A673 (cell line): ENCODE measurements at regions not wholly inside any gene's neighbourhood (a gene's known extent, or its start where the extent isn't known, plus 50 kb on each side); places are given as distances from the start of the nearest gene placed in this dataset.

Experiments
- BruUV-seq: library from RNA; stranded (reverse); fragments of 400-500 nt; replicated peaks from 2 replicates; lab custom pipeline; 2021; lab: Mats Ljungman, UMichigan
- CTCF ChIA-PET: fragments of 300-600 bp; sonication (Branson Sonifier 250); formaldehyde crosslinking; loops from one replicate; lab custom pipeline; 2022; ENCODE audit warnings: antibody characterized with exemption; lab: Charles Lee
- POLR2A ChIA-PET: fragments of 300-600 bp; sonication (Branson Sonifier 250); formaldehyde crosslinking; loops from one replicate; lab custom pipeline; 2022; ENCODE audit warnings: antibody characterized with exemption; ENCODE audit not compliant: low non-redundant PET; lab: Charles Lee
- DNase-seq: peaks from one replicate; pipeline ENCODE4 v3.0.0-alpha.2; 2015; ENCODE audit warnings: low spot score
- H3K27ac ChIP-seq: fragments of 200-600 bp; sonication (generic); 2 replicates; pipeline ENCODE4 v1.5.1; 2016; ENCODE audit warnings: mixed run types, low read depth, mild to moderate bottlenecking, mixed read lengths, antibody characterized with exemption, low read length; ENCODE audit not compliant: poor library complexity, severe bottlenecking
- H3K27me3 ChIP-seq: fragments of 200-600 bp; sonication (generic); replicated peaks from 2 replicates; pipeline ENCODE4 v1.6.1; 2017; ENCODE audit warnings: mixed run types, low read depth, mild to moderate bottlenecking, mixed read lengths, antibody characterized with exemption, low read length; ENCODE audit not compliant: insufficient read depth, poor library complexity
- H3K36me3 ChIP-seq: fragments of 200-600 bp; sonication (generic); 2 replicates; pipeline ENCODE4 v1.6.1; 2016; ENCODE audit warnings: mixed run types, mild to moderate bottlenecking, mixed read lengths, antibody characterized with exemption, low read length; ENCODE audit not compliant: insufficient read depth, poor library complexity, severe bottlenecking
- H3K4me1 ChIP-seq: fragments of 200-600 bp; sonication (generic); 2 replicates; pipeline ENCODE4 v1.6.1; 2017; ENCODE audit warnings: mixed run types, mild to moderate bottlenecking, mixed read lengths, antibody characterized with exemption, low read length; ENCODE audit not compliant: insufficient read depth, poor library complexity, severe bottlenecking
- H3K4me3 ChIP-seq: fragments of 200-600 bp; sonication (generic); 2 replicates; pipeline ENCODE4 v1.5.1; 2016; ENCODE audit warnings: low read depth, mixed run types, mild to moderate bottlenecking, mixed read lengths, low read length; ENCODE audit not compliant: poor library complexity, severe bottlenecking
- H3K9me3 ChIP-seq: fragments of 200-600 bp; sonication (generic); 2 replicates; pipeline ENCODE4 v1.6.1; 2016; ENCODE audit warnings: mixed run types, low read depth, mild to moderate bottlenecking, mixed read lengths, antibody characterized with exemption, low read length; ENCODE audit not compliant: poor library complexity, severe bottlenecking
- CTCF ChIP-seq: fragments of 300-800, 200-600 bp; sonication (generic); conservative IDR thresholded peaks from 2 replicates; pipeline ENCODE4 v1.5.1; 2017; ENCODE audit warnings: low read depth, mild to moderate bottlenecking, antibody characterized with exemption, low read length, moderate library complexity, mixed read lengths
- EZH2 ChIP-seq: fragments of 200-600 bp; sonication (generic); IDR thresholded peaks from 2 replicates; pipeline ENCODE4 v1.6.1; 2017; ENCODE audit warnings: borderline replicate concordance, low read depth, mild to moderate bottlenecking, mixed read lengths, antibody characterized with exemption, low read length; ENCODE audit not compliant: poor library complexity, severe bottlenecking
- intact Hi-C: fragments of 100-400 bp; cut with micrococcal nuclease; formaldehyde crosslinking; loops from one replicate; pipeline ENCODE4 v1.10.0; 2022; ENCODE audit not compliant: unreplicated experiment

GRCh38 chr22:47987885-47988515 is 1225.5 kb downstream of the TBC1D22A start:
- DNase-seq: no peak
- Histone ChIP-seq H3K9me3 (peaks cover 12% of the 10 kb centered on the region), H3K4me1 (no peaks in the 10 kb centered on the region), H3K27ac (no peak overlapping the region), H3K27me3 (peaks cover 9% of the 10 kb centered on the region), H3K4me3 (no peak overlapping the region), H3K36me3 (no peaks in the 10 kb centered on the region)
- ChIA-PET POLR2A (no interaction called here), CTCF (no interaction called here)
- no peak for TF ChIP-seq CTCF
- no peak for TF ChIP-seq EZH2
- intact Hi-C loops: no loop called here
- BruUV-seq: no TSS peak

- intact Hi-C loops: no loop called here
- DNase-seq: no peak
- no peaks in the 10 kb centered on the region for H3K4me1 ChIP-seq
- peaks cover under 1% of the 10 kb centered on the region for H3K27me3 ChIP-seq
- H3K27ac ChIP-seq: no peak overlapping the region
- POLR2A ChIA-PET: no interaction called here
- no TSS peak for BruUV-seq
- H3K36me3 ChIP-seq: no peaks in the 10 kb centered on the region
- H3K9me3 ChIP-seq: no peaks in the 10 kb centered on the region
- H3K4me3 ChIP-seq: no peak overlapping the region
- CTCF ChIA-PET: no interaction called here
- TF ChIP-seq EZH2 (no peak), CTCF (no peak)
These were observed 1213.8 kb downstream of the TBC1D22A start for GRCh38 chr22:47976219-47976618.

DNA sequence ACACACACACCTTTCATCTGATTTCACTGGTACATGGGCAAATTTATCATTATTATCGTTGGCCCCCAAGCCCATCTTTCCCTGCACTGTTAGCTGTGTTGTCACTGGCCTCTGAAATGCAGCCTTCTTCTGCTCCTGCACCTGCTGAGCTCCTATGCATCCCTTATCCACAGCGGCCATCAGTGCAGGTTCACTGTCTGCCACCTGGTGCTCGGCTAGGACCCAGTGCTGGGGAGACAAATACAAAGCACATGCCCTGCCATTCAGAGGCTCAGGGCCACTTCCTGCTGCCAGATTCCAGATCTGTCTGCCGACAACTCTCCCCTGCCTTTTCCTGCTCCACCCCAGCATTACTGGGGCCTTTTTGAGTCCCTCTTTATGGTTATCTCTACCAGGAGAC is 1205.4 kb downstream of the TBC1D22A start:
- no TSS peak for BruUV-seq
- H3K4me3 ChIP-seq: no peak overlapping the region
- H3K9me3 ChIP-seq: no peaks in the 10 kb centered on the region
- ChIA-PET CTCF (no interaction called here), POLR2A (no interaction called here)
- H3K4me1 ChIP-seq: no peaks in the 10 kb centered on the region
- intact Hi-C loops: no loop called here
- H3K27me3 ChIP-seq: peaks cover 9% of the 10 kb centered on the region
- TF ChIP-seq EZH2 (no peak), CTCF (no peak)
- DNase-seq: no peak
- no peak overlapping the region for H3K27ac ChIP-seq
- H3K36me3 ChIP-seq: no peaks in the 10 kb centered on the region
